DOHH2 (cell line): ENCODE measurements at regions not wholly inside any gene's neighbourhood (a gene's known extent, or its start where the extent isn't known, plus 50 kb on each side); places are given as distances from the start of the nearest gene placed in this dataset.
"Not testable (repeated sequence)": the region's sequence is repeated elsewhere in the genome, so short reads cannot be mapped to it uniquely, and the experiment has no call there.

Experiments used
- H3F3A ChIP-seq: fragments of 200-600 bp; sonication (generic), shearing (Covaris generic); 2 replicates; pipeline ENCODE4 v1.6.0; 2016; ENCODE audit warnings: antibody characterized with exemption, mild to moderate bottlenecking; ENCODE audit not compliant: control insufficient read depth, insufficient read depth
- H3K27ac ChIP-seq: fragments of 200-600 bp; sonication (generic); 2 replicates; pipeline ENCODE4 v1.5.1; 2014; ENCODE audit warnings: low read depth, mild to moderate bottlenecking, low read length, moderate library complexity
- H3K27me3 ChIP-seq: fragments of 200-600 bp; sonication (generic); 2 replicates; pipeline ENCODE4 v1.6.1; 2014; ENCODE audit warnings: mild to moderate bottlenecking, low read length, mixed read lengths; ENCODE audit not compliant: control insufficient read depth
- H3K36me3 ChIP-seq: fragments of 200-600 bp; sonication (generic); 2 replicates; pipeline ENCODE4 v1.6.1; 2014; ENCODE audit warnings: mild to moderate bottlenecking, low read length, moderate library complexity, mixed read lengths; ENCODE audit not compliant: control insufficient read depth
- H3K4me1 ChIP-seq: fragments of 200-600 bp; sonication (generic); 2 replicates; pipeline ENCODE4 v1.6.1; 2014; ENCODE audit warnings: mild to moderate bottlenecking, low read length, mixed read lengths; ENCODE audit not compliant: control insufficient read depth
- H3K4me2 ChIP-seq: fragments of 200-600 bp; sonication (generic); 2 replicates; pipeline ENCODE4 v1.6.0; 2014; ENCODE audit warnings: mild to moderate bottlenecking, low read length, moderate library complexity
- H3K4me3 ChIP-seq: fragments of 200-600 bp; sonication (generic); 2 replicates; pipeline ENCODE4 v1.5.1; 2014; ENCODE audit warnings: mild to moderate bottlenecking, low read length, mixed read lengths
- H3K79me2 ChIP-seq: fragments of 200-600 bp; sonication (generic); 2 replicates; pipeline ENCODE4 v1.6.1; 2014; ENCODE audit warnings: mild to moderate bottlenecking, low read length, mixed read lengths; ENCODE audit not compliant: control insufficient read depth
- H3K9me2 ChIP-seq: fragments of 200-600 bp; sonication (generic); replicated peaks from 2 replicates; pipeline ENCODE4 v1.6.1; 2014; ENCODE audit warnings: mild to moderate bottlenecking, low read length, mixed read lengths; ENCODE audit not compliant: control insufficient read depth
- H3K9me3 ChIP-seq: fragments of 200-600 bp; sonication (generic); 2 replicates; pipeline ENCODE4 v1.6.1; 2014; ENCODE audit warnings: antibody characterized with exemption, low read length, mixed read lengths; ENCODE audit not compliant: control insufficient read depth, insufficient read depth
- H4K20me1 ChIP-seq: fragments of 200-600 bp; sonication (generic); 2 replicates; pipeline ENCODE4 v1.6.0; 2014; ENCODE audit warnings: low read depth, mild to moderate bottlenecking, antibody characterized with exemption, low read length, moderate library complexity; ENCODE audit not compliant: control insufficient read depth, insufficient read depth
- CTCF ChIP-seq: fragments of 200-600 bp; sonication (generic); IDR thresholded peaks from one replicate; pipeline ENCODE4 v1.5.1; 2014; ENCODE audit warnings: antibody characterized with exemption, mild to moderate bottlenecking, low read depth, low read length; ENCODE audit not compliant: poor library complexity, severe bottlenecking
- EZH2phosphoT487 ChIP-seq: fragments of 200-600 bp; sonication (generic); IDR thresholded peaks from 2 replicates; pipeline ENCODE4 v1.6.1; 2017; ENCODE audit warnings: borderline replicate concordance, mild to moderate bottlenecking, antibody characterized with exemption, low read length, moderate library complexity, mixed read lengths

DNA sequence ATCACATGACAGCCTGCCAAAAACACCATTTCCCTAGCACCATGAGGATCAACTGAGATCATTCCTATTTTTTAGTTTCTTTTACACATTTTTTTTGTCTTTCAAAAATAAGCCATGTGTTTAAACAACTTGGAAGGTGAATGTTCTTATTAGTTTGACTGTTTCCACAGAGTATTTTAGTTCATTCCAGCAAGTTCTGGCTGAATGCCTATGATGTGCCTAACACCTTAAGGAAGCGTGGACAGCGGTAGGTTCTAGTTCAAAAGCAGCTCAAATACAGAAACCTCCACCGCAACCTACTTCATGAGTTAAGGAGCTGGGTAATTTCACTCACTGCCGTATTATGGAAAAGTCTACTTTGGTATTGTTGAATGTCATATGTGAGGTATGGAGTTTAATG, 101.3 kb upstream of the ADAMTS9 start:
- Histone ChIP-seq H3K4me3 (no peak overlapping the region), H3F3A (no peaks in the 10 kb centered on the region), H3K79me2 (no peaks in the 10 kb centered on the region), H3K9me2 (no peaks in the 10 kb centered on the region), H3K4me1 (no peaks in the 10 kb centered on the region), H3K4me2 (no peak overlapping the region), H4K20me1 (no peaks in the 10 kb centered on the region), H3K36me3 (no peaks in the 10 kb centered on the region), H3K9me3 (no peaks in the 10 kb centered on the region), H3K27ac (no peak overlapping the region), H3K27me3 (no peaks in the 10 kb centered on the region)
- TF ChIP-seq EZH2phosphoT487, result no peak
- TF ChIP-seq CTCF, result no peak

- Histone ChIP-seq H3K27me3 (no peaks in the 10 kb centered on the region), H3K4me1 (no peaks in the 10 kb centered on the region), H3K4me3 (no peak overlapping the region), H3K27ac (no peak overlapping the region), H3F3A (no peaks in the 10 kb centered on the region), H4K20me1 (no peaks in the 10 kb centered on the region), H3K9me2 (no peaks in the 10 kb centered on the region), H3K79me2 (no peaks in the 10 kb centered on the region), H3K9me3 (no peaks in the 10 kb centered on the region), H3K4me2 (no peak overlapping the region), H3K36me3 (no peaks in the 10 kb centered on the region)
- no peak for TF ChIP-seq EZH2phosphoT487
- TF ChIP-seq CTCF, result no peak
Measured at GRCh38 chr3:64783200-64783599, 95.4 kb upstream of the ADAMTS9 start.

- not testable (repeated sequence) for H4K20me1 ChIP-seq, H3K4me3 ChIP-seq, H3K4me1 ChIP-seq, H3K27me3 ChIP-seq, H3K27ac ChIP-seq, H3K9me3 ChIP-seq, H3K36me3 ChIP-seq, H3K4me2 ChIP-seq, H3K79me2 ChIP-seq, H3F3A ChIP-seq, H3K9me2 ChIP-seq
Measured at GRCh38 chr3:64780923-64781322, 93.1 kb upstream of the ADAMTS9 start.

- Histone ChIP-seq H3K27ac (no peak overlapping the region), H3K9me2 (no peaks in the 10 kb centered on the region), H3K27me3 (no peaks in the 10 kb centered on the region), H3F3A (no peaks in the 10 kb centered on the region), H4K20me1 (no peaks in the 10 kb centered on the region), H3K9me3 (no peaks in the 10 kb centered on the region), H3K4me1 (no peaks in the 10 kb centered on the region), H3K79me2 (no peaks in the 10 kb centered on the region), H3K36me3 (no peaks in the 10 kb centered on the region), H3K4me3 (no peak overlapping the region), H3K4me2 (no peak overlapping the region)
- no peak for TF ChIP-seq CTCF
- TF ChIP-seq EZH2phosphoT487, result no peak
Measured at GRCh38 chr3:64773137-64773536, 85.3 kb upstream of the ADAMTS9 start.
